NCI-H460 (cell line): ENCODE measurements at regions not wholly inside any gene's neighbourhood (a gene's known extent, or its start where the extent isn't known, plus 50 kb on each side); places are given as distances from the start of the nearest gene placed in this dataset.

ENCODE experiments used
- DNase-seq: peaks from one replicate; pipeline ENCODE4 v3.0.0-alpha.2; 2016; ENCODE audit warnings: low read depth; ENCODE audit errors: extremely low read depth

DNA sequence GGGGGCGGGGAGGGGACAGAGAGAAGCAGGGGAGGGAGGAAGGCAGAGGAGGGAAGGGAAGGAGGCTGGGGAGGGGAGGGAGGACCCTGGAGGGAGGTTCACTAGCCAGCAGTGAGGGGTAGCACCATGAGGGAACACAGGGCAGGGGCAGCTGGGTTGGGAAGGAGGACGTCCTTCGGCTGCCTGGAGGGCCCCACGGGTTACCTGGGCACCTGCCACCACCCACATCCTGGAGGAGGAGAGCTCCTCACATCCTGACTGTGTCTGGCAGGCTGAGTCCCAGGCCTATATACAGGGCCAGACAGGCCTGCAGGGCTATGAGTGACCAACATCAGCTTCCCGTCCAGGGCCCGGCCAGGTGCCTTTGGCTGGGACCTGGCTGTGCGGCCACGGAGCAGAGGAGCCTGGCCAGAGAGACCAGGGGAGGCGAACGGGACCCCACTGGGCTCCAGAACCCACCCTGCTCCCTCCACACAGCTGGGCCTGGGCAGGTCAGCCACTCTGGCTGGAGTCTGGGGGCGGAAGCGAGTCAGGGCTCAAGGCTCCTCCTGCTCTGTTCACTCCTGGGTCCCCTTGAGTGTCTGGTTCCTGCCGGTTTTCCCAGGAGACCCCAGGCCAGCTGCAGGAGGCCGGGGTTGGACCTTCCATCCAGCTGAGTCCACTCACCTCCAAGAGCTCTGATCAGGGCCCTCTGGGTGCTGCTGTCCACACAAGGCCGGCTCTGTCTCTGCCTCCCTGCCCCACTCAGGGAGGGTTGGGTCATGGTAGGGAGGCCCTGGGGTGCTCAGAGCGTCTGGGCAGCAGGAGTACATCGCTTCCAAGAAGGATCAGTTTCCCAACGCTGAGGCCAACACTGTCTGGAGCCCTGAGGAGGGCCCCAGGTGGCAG lies 677.7 kb downstream of the BRD1 start:
- DNase-seq, result no peak

DNA sequence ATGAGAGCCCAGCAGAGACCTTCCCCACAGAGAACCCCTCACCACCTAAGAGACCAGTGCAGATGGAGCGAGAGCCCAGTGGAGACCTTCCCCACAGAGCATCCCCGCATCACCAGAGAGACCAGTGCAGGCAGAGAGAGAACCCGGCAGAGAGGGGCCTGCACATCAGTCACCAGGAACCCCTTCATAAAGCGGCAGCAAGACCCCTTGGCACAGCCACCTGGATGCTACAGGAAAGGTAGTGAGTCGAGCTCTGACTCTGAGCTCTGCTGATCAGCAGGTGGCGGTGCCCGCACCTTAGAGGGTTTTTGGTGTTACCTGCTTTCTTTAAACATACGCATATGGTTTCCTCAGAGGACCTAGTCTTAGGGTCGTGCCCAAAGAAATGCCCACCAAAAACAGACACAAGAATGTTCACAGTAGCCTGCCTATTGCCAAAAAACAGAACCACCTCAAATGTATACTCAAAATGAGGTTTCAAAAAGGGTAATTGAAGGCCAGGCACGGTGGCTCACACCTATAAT lies 678.7 kb downstream of the BRD1 start:
- no peak for DNase-seq

DNA sequence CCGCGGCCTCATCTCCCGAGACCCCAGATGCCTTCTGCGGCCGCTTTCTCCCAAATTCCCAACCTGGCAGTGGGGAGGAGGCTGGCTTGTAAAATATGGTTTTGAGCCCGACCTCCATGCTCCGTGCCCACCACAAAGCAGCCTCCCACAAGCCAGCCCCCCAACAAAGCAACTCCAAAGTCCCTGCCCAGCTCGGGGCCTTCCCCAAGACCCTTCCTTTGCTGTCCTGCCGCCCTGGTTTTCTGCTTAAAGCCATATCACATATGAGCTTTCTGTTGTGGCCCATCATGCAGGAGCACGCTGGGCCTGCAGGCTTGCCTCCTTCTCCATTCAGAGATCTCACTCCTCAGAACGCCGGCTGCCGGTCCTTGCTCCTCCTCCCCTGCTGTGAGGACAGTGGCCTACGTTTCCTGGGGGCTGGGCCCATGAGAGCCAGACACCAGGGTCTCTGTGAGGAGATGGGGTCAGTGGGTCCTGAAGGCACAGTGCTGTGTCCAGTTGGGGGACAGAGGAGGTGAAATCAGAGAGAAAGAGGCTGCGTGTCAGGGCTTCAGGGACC lies 680.0 kb downstream of the BRD1 start:
- no peak for DNase-seq

DNA sequence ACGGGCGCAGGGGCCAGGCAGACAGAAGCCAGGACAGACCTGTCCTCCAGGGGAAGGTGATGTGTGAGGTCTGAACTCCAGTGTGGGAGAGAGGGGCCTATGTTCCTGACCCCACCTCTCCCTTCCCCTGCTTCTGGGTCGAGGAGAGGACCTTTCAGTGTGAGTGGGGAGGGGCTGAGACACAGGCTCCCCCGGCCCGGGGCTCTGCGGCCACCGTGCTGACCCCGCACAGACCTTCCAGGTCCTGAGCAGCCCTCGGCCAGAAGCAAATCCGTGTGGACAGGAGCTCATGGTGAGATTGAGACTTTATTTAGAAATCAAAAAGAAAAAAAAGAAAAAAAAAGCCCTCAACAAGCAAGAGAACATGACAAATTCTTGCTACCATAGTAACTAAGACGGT lies 680.5 kb downstream of the BRD1 start:
- DNase-seq, result no peak

DNA sequence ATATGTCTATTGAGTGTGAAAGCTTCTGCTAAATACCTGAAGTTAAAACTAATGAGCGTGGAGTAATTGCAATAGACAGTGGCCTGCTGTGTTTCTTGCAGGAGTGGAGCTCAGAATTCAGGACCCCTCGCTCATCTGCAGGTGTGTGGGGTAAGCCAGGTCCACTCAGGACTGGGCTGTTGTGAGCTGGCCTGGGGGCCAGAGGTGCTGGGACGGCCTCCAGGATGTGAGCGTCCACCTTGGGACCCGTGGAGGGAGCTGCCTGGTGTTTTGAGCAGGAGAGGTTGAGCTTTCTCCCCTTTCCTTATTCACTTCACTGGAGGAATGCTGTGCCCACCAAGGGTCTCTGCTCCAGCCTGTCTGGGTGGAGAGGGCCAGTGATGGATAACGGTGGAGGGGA lies 681.2 kb downstream of the BRD1 start:
- DNase-seq, result no peak

DNA sequence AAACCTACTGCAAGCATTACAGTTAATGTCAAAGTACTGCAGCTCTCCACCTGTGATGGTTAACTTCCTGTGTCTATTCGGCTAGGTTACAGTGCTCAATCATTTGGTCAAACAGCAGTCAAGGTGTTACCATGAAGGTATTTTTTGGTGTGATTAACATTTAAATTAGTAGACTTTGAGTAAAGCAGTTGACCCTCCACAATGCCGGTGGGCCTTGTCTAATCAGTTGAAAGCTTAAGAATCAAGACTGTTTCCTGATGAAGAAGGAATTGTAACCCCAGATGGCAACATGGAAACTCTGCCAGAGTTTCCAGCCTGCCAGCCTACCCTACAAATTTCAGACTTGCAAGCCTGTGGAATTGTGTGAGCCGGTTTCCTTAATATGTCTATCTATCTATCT lies 683.9 kb downstream of the BRD1 start:
- no peak for DNase-seq

DNA sequence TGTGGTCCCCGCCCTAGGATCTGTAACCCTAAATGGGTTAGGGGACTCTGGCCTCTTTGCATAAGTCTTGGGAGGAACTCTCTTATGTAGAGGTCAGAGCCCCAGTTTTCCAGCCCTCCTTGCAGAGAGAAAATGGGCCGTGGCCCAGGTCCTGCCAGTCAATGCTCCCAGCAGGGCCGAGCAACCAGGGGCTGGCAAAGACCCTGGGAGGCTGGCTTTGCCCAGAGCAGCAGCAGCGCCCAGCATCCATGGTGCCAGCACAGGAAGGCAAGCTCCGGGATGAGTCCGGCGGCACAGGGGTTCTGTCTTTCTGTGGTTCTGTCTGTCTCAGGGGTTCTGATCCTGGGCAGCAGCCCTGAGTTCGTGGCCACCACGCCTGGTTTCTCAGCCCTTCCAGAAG lies 684.8 kb downstream of the BRD1 start:
- DNase-seq, result no peak

DNA sequence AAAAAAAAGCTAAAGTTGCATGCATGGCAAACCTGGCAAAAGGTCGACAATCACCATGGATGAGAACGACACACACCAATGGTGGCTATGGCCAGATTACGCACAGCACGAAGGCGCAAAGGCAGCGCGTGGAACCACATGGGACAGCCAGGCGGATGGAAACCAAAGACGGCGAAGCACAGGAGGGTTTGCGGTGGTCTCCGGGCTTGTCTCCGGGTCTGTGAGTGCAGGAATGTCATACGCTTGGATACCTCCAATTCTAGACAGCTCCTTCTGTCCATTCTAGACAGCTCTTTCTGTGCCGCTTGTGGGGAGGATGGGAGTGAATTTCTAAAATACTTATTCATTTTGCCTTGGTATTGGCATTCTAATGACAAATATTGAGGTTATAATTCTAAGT lies 685.4 kb downstream of the BRD1 start:
- DNase-seq, result no peak

DNA sequence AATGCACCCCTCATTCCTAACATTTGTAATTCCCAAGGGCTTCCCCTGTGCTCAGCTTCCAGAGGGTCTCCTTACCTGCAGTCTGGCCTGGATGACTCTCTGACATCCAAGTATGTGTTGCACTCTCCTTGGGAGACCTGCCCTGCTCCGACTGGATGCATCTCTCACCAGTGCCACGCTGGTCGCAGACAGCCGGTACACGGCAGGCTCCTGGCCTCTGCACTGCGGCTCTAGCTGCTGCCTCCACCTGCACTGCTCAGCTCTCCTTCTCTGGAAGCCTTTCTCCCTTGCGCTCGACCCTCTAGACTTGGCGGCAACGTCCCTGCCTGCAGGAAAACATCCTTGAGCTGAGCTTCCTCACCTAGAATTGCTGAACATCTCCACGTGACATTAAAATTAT lies 685.9 kb downstream of the BRD1 start:
- DNase-seq, result no peak

DNA sequence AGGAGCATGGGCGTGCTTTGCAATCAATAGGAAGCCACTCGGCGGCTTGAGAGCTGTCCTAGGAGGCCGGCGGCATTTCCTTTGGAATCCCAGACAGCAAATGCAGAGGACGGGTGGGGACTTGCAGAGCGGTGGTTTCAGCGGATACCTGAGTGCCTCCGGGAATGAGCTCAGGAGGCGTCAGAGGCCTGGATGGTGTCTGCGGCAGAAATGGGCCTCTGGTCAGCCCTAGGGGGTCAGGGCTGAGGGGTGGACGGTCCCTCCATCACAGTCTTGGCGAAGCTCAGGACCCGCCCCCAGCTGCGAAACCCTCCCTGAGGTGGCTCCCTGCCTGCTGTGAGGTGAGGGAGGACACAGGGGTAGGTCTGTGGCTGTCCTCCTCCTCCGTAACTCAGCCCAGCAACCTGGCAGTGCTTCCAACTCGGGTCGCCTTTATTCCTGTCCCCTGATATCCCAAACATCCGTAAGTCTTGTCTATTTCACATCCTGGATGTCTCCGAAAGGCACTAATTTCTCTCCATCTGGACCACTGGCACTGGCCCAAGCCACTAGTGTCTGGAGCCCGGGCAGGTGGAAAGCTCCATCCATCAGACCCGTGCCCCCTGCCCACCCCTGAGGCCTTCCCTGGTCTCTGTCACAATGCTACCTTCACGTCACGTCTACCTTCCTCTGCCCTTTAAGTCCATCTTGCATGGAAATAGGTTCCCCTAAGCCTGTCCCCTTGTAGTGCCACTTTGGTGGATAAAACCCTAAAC lies 686.6 kb downstream of the BRD1 start:
- no peak for DNase-seq

DNA sequence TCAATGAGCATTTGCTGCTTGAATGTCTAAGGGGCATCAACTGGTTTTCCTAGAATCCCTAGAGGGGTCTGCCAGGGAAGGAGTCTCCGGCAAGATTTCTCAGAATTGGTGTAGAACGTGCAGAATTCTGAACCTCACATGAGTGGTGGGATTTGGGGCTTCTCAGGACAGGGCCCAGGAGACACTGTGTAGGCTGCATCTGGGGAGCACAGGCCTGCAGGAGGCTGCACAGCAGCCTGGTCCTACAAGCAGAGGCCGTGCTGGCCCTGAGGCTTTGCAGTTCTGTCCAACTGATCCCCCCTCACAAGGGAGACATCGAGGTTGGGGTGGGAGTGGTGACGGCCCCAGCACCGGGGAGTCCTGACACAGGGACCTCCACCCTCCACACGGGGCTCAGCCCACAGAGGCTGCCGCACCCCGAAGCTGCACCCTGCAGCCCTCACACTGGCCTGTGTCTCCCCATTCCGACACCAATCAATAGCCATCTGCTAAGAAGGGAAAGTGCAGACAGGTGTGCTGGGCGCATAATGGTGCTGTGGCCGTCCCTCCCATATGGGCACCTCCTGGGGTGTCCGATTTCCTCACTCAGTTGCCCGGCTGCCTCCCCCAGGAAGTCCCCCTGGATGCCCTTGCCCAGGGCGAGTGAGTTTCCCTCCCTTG lies 688.1 kb downstream of the BRD1 start:
- DNase-seq, result no peak

DNA sequence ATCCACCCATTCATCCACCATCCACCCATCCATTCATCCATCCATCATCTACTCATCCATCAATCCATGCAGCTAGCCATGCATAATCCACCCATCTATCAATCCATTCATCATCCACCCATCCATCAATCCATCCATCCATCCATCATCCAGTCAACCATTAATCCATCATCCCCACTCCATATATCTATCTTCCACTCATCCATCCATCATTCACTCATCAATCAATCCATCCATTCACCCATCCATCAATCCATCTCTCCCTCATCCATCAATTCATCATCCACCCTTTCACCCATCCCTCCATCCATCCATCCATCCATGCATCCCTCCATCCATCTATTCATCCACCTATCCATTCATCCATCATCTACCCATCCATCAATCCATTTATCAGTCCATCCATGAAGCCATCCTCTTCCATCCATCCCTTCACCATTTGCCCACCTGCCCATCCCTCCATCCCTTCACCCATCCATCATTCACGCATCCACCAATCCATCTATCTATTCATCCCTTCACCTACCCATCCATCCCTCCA lies 689.4 kb downstream of the BRD1 start:
- DNase-seq, result no peak

DNA sequence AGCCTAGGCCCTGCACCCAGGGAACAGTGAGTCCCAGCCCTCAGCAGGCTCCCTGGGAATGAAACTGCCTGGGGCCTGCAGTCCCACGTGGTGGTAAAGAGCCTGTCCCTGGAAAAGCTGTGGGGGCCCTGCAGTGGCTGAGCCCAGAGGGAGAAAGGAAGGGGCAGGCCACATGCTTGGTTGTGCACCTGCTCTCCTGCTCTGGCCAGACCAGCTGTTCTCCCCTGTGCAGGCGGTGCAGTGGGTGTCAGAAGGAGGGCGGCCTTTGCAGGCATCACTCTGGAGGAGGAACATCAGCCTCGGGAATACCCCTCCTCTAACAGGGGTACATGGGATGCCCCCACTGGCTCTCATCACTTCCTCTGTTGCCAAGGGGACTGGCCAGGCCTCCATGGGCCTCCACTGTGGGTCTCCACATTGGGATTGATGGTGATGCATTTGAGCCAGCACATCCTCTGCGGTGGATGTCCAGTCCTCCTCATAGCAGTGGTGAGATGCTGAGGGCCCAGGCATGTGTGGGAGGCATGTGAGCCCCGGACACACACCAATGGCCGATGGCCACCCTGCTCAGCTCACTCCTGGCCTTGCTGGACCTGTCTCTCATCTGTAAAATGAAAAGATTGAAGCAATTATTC lies 690.4 kb downstream of the BRD1 start:
- no peak for DNase-seq

DNA sequence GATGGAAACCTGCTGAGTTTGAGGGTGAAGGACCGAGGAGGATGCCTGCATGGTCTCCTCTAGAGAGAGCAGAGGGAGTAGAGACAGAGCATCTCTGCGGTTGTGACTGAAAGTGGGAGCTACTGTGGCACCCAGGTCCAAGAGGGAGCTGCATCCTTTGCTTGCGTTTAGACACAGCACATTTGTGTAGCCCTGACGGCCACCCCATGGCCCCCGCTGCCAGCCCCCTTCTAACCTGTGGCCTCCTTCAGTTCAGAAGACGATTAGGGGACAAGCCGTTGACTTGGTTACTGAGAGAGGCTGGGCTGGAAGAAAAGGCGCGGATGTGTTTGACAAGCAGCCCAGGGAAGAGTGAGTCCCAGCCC lies 690.9 kb downstream of the BRD1 start:
- DNase-seq, result no peak

DNA sequence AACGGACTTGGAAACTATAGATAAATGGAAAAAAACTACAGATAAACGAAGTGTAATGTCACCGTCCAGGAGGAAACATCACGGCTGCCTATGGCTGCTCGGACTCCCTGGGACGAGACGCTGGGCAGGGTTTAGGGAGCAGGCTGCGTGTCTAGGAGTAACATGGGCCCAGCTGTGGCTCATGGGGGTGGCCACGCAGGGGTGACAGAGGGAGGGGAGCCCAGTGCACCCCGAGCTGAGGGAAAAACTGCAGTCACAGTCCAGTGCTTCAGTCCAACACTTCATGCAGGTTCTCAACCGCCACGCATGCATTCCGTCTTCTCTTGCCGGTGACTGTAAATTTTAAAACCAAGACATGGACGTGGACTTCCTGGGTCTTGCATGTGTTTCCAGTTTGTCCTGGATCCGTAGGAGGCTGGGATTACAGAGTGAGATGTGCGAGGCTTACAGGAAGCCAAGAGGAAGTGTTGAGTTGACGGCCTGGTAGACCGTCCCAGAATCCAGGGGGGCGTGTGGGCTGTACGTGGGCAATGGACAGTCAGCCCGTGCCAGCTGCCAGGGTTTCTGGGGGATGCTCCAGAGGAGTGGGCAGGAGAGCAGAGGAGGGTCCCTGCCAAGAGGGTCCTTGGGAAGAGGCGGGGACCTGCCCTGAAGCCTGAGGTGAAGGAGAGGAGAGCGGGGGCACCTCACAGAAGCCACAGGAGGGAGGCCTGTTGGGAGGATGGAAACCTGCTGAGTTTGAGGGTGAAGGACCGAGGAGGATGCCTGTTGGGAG lies 691.4 kb downstream of the BRD1 start:
- DNase-seq, result no peak

DNA sequence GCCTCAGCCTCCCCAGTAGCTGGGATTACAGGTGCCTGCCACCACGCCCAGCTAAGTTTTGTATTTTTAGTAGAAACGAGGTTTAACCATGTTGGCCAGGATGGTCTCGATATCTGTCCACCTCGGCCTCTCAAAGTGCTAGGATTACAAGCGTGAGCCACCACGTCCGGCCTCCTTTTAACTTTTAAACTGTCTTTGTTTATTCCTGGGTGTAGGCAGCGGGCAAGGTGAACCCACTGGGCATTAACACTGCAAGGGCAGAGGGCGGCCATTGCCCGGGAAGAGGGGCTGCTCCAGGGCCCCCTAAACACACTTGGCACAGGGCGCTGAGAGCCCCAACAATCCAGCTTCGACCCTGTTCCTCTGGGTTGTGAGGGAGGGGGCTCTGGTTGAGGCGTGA lies 693.6 kb downstream of the BRD1 start:
- no peak for DNase-seq

DNA sequence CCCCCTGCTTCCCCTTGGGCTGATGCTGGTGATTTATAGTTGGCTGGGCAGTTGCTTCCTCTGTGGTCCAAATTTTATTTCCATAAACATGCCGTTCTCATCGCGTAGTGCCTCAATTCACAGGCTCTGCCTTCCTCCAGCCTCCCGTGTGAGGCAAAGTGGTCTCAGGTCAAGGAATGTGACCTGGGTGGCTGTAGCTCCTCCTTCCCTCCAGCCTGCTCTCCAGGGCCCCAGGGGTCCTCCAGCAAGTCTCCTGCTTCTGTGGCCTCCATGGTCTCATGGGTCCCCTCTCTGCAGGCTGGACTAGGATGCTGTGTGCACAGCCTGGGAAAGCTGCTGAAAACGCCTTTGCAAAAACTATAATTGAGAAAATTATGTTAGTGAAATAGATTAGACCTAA lies 694.1 kb downstream of the BRD1 start:
- no peak for DNase-seq

DNA sequence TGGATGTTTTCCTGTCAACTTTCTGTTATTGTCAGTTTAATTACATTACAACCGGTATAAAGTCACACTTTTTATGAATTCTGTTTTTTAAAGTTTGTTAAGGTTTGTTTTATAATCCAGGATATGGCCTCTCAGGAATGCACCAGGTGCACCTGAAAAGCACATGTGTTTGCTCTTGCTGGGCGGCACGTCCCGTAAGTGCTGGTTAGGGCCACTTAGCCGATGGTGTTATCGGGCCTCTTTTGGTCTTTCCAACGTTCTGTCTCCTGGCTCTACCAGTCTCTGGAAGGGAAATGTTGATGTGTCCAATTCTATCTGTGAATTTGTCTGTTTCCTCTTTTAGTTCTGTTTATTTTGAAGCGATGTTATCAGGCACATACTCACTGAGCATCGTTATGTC lies 695.7 kb downstream of the BRD1 start:
- no peak for DNase-seq

DNA sequence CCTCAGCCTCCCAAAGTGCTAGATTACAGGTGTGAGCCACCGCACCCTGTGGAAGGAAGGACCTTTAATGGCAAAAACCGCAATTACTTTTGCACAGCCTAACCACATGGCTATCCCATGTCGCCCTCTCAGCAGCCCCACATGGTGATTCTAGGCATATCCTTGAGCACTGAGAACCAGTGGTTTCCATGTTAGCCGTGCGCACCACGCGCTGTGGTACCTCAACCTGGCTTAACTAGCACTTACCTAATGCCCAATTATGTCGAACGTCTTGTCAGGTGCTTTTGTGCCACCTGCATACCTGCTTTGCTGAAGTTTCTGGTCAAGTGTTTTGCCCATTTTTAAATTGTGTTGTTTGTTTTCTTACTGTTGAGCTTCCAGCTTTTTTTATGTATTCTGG lies 697.9 kb downstream of the BRD1 start:
- no peak for DNase-seq

DNA sequence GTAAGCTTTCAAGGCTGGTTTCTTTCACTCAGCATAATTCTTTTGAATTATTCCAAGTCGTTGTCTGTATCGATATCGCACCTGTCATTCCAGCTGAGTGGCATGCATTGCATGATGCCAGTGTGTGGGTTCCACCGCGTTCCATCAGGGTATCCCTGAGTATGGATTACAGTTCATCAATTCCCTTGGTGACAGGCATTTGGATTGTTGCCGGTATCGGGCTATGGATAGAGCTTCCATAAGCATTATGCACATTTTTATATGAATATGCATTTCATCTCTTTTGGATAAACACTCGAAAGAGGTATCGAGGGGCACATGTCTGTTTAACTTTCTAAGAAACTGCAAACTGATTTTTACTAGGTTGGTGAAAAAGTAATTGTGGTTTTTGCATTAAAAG lies 698.8 kb downstream of the BRD1 start:
- DNase-seq, result no peak
